Stimulated activated CD8-positive, alpha-beta memory T cell treated with anti-CD3 and anti-CD28 coated beads, Interleukin-7, amount 100 ng/mL, for 24 hours (primary cell): ENCODE measurements at regions not wholly inside any gene's neighbourhood (a gene's known extent, or its start where the extent isn't known, plus 50 kb on each side); places are given as distances from the start of the nearest gene placed in this dataset.

ENCODE experiments used
- DNase-seq: peaks from one replicate; pipeline ENCODE4 v3.0.0-alpha.2; 2020; ENCODE audit warnings: low read depth

GRCh38 chr1:101706366-101706765 lies 290.4 kb downstream of the OLFM3 start:
- DNase-seq = no peak

GRCh38 chr1:101709721-101710120 lies 287.0 kb downstream of the OLFM3 start:
- no peak for DNase-seq

- DNase-seq = no peak
Observed at GRCh38 chr1:101713760-101714159, 283.0 kb downstream of the OLFM3 start.

- DNase-seq = no peak
Observed at GRCh38 chr1:101723415-101723814, 273.3 kb downstream of the OLFM3 start.

- no peak for DNase-seq
Observed at GRCh38 chr1:101728029-101728428, 268.7 kb downstream of the OLFM3 start.

GRCh38 chr1:101730559-101730958 lies 266.2 kb downstream of the OLFM3 start:
- no peak for DNase-seq

- DNase-seq = no peak
Observed at GRCh38 chr1:101732261-101732660, 264.5 kb downstream of the OLFM3 start.

- no peak for DNase-seq
Observed at GRCh38 chr1:101733340-101733739, 263.4 kb downstream of the OLFM3 start.

- DNase-seq = no peak
Observed at GRCh38 chr1:101738475-101738874, 258.3 kb downstream of the OLFM3 start.

- no peak for DNase-seq
Observed at GRCh38 chr1:101739146-101739545, 257.6 kb downstream of the OLFM3 start.

GRCh38 chr1:101739826-101740330 lies 256.8 kb downstream of the OLFM3 start:
- no peak for DNase-seq

GRCh38 chr1:101741910-101742309 lies 254.8 kb downstream of the OLFM3 start:
- no peak for DNase-seq

- DNase-seq = no peak
Observed at GRCh38 chr1:101742509-101742908, 254.2 kb downstream of the OLFM3 start.

GRCh38 chr1:101745551-101746270 lies 251.0 kb downstream of the OLFM3 start:
- DNase-seq = no peak

- DNase-seq = no peak
Observed at GRCh38 chr1:101748077-101748476, 248.6 kb downstream of the OLFM3 start.
